Kidney (tissue), 13 donors: ENCODE measurements at regions not wholly inside any gene's neighbourhood (a gene's known extent, or its start where the extent isn't known, plus 50 kb on each side); places are given as distances from the start of the nearest gene placed in this dataset.

Experiments
- DNase-seq, 5 donors: peaks; one replicate each; pipeline ENCODE4 v3.0.0-alpha.2; 2013 to 2020
- FAIRE-seq: peaks from 2 replicates; lab custom pipeline; 2012; peaks lifted over from hg19 to GRCh38; lab: Jason Lieb, UNC
- H3K27ac ChIP-seq, 2 donors: one replicate each; pipeline ENCODE4 v1.7.0; 2013; ENCODE audit warnings: low read depth in 2 of 2, low read length in 2 of 2, inconsistent platforms in 1 of 2
- H3K27me3 ChIP-seq: one replicate; pipeline ENCODE4 v1.7.1; 2013; ENCODE audit warnings: low read length, inconsistent platforms; ENCODE audit not compliant: control insufficient read depth, insufficient read depth
- H3K36me3 ChIP-seq, 3 donors: one replicate each; pipeline versions ENCODE4 v1.7.0 to v1.7.1; 2013; ENCODE audit warnings: low read length in 3 of 3, control low read depth in 1 of 3, inconsistent platforms in 1 of 3; ENCODE audit not compliant: insufficient read depth in 3 of 3, control insufficient read depth in 2 of 3
- H3K4me1 ChIP-seq, 3 donors: one replicate each; pipeline versions ENCODE4 v1.7.0 to v1.7.1; 2013; ENCODE audit warnings: low read length in 3 of 3, inconsistent platforms in 1 of 3, low read depth in 1 of 3; ENCODE audit not compliant: control insufficient read depth in 2 of 3, insufficient read depth in 2 of 3
- H3K4me3 ChIP-seq, 3 donors: one replicate each; pipeline versions ENCODE4 v1.7.0 to v1.8.1; 2013; ENCODE audit warnings: low read length in 3 of 3, control low read depth in 1 of 3, inconsistent platforms in 1 of 3
- H3K9ac ChIP-seq, 3 donors: one replicate each; pipeline versions ENCODE4 v1.7.0 to v1.7.1; 2013; ENCODE audit warnings: low read length in 3 of 3, control low read depth in 1 of 3, inconsistent platforms in 1 of 3
- H3K9me3 ChIP-seq, 3 donors: one replicate each; pipeline versions ENCODE4 v1.7.0 to v1.7.1; 2013; ENCODE audit warnings: low read length in 3 of 3, control low read depth in 1 of 3, inconsistent platforms in 1 of 3; ENCODE audit not compliant: control insufficient read depth in 2 of 3, insufficient read depth in 1 of 3
- intact Hi-C: fragments of 100-400 bp; cut with DNase I; formaldehyde crosslinking; loops from one replicate; pipeline ENCODE4 v1.11.1; 2022
- TF ChIP-seq, protein P1 (sequence below): IDR thresholded peaks from 3 replicates; pipeline ENCODE4 v1.5.1; 2012; ENCODE audit warnings: mild to moderate bottlenecking, moderate library complexity, borderline replicate concordance; ENCODE audit not compliant: insufficient read depth; ENCODE audit errors: extremely low read depth
- donor health status: control.
- donor health status: control.
- donor health status: control.
- donor health status: control.
- donor health status: control.
- donor health status: DM: yes; HTN: yes; CAD: no.
- donor health status: Normal renal cell carcinoma (clear cell type).

DNA sequence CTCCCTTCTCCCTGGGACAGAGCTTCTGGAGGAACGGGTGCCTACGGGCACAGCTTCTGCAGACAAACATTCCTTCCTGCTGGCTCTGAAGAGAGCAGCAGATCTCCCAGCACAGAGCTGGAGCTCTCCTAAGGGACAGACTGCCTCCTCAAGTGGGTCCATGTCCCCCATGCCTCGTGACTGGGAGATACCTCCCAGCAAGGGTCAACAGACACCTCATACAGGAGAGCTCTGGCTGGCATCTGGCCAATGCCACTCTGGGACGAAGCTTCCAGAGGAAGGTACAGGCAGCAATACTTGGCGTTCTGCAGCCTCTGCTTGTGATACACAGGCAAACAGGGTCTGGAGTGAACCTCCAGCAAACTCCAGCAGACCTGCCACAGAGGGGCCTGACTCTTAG, 227.9 kb downstream of the SPATA31D1 start:
- FAIRE-seq (no peak), DNase-seq (no peak)
- TF ChIP-seq, protein P1, sequence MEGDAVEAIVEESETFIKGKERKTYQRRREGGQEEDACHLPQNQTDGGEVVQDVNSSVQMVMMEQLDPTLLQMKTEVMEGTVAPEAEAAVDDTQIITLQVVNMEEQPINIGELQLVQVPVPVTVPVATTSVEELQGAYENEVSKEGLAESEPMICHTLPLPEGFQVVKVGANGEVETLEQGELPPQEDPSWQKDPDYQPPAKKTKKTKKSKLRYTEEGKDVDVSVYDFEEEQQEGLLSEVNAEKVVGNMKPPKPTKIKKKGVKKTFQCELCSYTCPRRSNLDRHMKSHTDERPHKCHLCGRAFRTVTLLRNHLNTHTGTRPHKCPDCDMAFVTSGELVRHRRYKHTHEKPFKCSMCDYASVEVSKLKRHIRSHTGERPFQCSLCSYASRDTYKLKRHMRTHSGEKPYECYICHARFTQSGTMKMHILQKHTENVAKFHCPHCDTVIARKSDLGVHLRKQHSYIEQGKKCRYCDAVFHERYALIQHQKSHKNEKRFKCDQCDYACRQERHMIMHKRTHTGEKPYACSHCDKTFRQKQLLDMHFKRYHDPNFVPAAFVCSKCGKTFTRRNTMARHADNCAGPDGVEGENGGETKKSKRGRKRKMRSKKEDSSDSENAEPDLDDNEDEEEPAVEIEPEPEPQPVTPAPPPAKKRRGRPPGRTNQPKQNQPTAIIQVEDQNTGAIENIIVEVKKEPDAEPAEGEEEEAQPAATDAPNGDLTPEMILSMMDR, result no peak
- Histone ChIP-seq H3K9me3 (peaks cover 0 to 5% (median 0%) of the 10 kb centered on the region in 3 donors), H3K27me3 (no peaks in the 10 kb centered on the region), H3K4me3 (no peak overlapping the region), H3K36me3 (no peaks in the 10 kb centered on the region), H3K27ac (no peak overlapping the region), H3K9ac (no peak overlapping the region), H3K4me1 (no peaks in the 10 kb centered on the region)
- intact Hi-C loops, result no loop called here

GRCh38 chr9:82223442-82223841, 234.9 kb downstream of the SPATA31D1 start:
- no peak for DNase-seq
- intact Hi-C loops, result no loop called here
- Histone ChIP-seq H3K27ac (no peak overlapping the region), H3K9me3 (no peaks in the 10 kb centered on the region), H3K9ac (no peak overlapping the region), H3K4me3 (no peak overlapping the region), H3K4me1 (no peaks in the 10 kb centered on the region), H3K27me3 (no peaks in the 10 kb centered on the region), H3K36me3 (no peaks in the 10 kb centered on the region)
- no peak for FAIRE-seq
- TF ChIP-seq, protein P1, result no peak

DNA sequence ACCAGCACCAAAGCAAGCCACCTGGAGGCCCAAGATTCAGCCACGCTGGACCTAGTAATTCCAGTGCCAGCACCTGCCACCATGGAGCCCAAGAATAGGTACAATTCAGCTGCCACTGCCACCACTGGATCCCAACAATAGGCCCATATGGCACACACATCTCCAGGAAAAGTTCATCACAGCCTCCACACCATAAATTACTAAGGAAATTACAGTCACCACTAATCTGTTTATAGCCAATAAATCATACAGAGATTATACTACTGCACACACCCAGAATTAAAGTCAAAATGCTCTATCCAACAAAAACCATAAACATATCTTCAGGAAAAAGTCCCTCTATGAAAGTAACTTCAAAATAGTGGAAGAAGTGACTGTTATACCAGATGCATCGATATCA, 242.8 kb downstream of the SPATA31D1 start:
- Histone ChIP-seq H3K9ac (no peak overlapping the region), H3K36me3 (no peaks in the 10 kb centered on the region), H3K9me3 (peaks cover 0 to 12% (median 0%) of the 10 kb centered on the region in 3 donors), H3K4me3 (no peak overlapping the region), H3K27ac (no peak overlapping the region), H3K27me3 (no peaks in the 10 kb centered on the region), H3K4me1 (no peaks in the 10 kb centered on the region)
- intact Hi-C loops, result no loop called here
- DNase-seq (no peak), FAIRE-seq (no peak)
- TF ChIP-seq, protein P1, result no peak
